HG02970 (cell line): ENCODE measurements at regions not wholly inside any gene's neighbourhood (a gene's known extent, or its start where the extent isn't known, plus 50 kb on each side); places are given as distances from the start of the nearest gene placed in this dataset.

Source experiments
- ATAC-seq: cut with Tn5 transposase; IDR thresholded peaks from one replicate; pipeline ENCODE4 v1.9.1; 2021; ENCODE audit warnings: mild to moderate bottlenecking, moderate library complexity, moderate number of reproducible peaks; ENCODE audit not compliant: unreplicated experiment, low FRiP score

GRCh38 chr12:60027266-60027665 is 431.4 kb downstream of the SLC16A7 start:
- ATAC-seq = no peak

- ATAC-seq = no peak
Measured at GRCh38 chr12:60034147-60034546, 438.3 kb downstream of the SLC16A7 start.

- no peak for ATAC-seq
Measured at GRCh38 chr12:60035835-60036234, 440.0 kb downstream of the SLC16A7 start.

- no peak for ATAC-seq
Measured at GRCh38 chr12:60042835-60043234, 447.0 kb downstream of the SLC16A7 start.

- ATAC-seq = no peak
Measured at GRCh38 chr12:60043236-60043635, 447.4 kb downstream of the SLC16A7 start.

- no peak for ATAC-seq
Measured at GRCh38 chr12:60052483-60052882, 456.7 kb downstream of the SLC16A7 start.

GRCh38 chr12:60059180-60059579 is 463.4 kb downstream of the SLC16A7 start:
- no peak for ATAC-seq

- no peak for ATAC-seq
Measured at GRCh38 chr12:60066655-60067054, 470.8 kb downstream of the SLC16A7 start.

- ATAC-seq = no peak
Measured at GRCh38 chr12:60070552-60070951, 474.7 kb downstream of the SLC16A7 start.

- ATAC-seq = no peak
Measured at GRCh38 chr12:60071759-60072191, 475.9 kb downstream of the SLC16A7 start.

GRCh38 chr12:60072911-60073310 is 477.1 kb downstream of the SLC16A7 start:
- ATAC-seq = no peak

- ATAC-seq = no peak
Measured at GRCh38 chr12:60075091-60075490, 479.3 kb downstream of the SLC16A7 start.

GRCh38 chr12:60078026-60078425 is 482.2 kb downstream of the SLC16A7 start:
- no peak for ATAC-seq

GRCh38 chr12:60093428-60093827 is 497.6 kb downstream of the SLC16A7 start:
- ATAC-seq = no peak

GRCh38 chr12:60094436-60094835 is 498.6 kb downstream of the SLC16A7 start:
- ATAC-seq = no peak

GRCh38 chr12:60096727-60097126 is 500.9 kb downstream of the SLC16A7 start:
- no peak for ATAC-seq

- ATAC-seq = no peak
Measured at GRCh38 chr12:60100160-60100559, 504.3 kb downstream of the SLC16A7 start.

GRCh38 chr12:60100852-60101251 is 505.0 kb downstream of the SLC16A7 start:
- no peak for ATAC-seq

- ATAC-seq = no peak
Measured at GRCh38 chr12:60101715-60102114, 505.9 kb downstream of the SLC16A7 start.

GRCh38 chr12:60106214-60106613 is 510.4 kb downstream of the SLC16A7 start:
- ATAC-seq = no peak

- no peak for ATAC-seq
Measured at GRCh38 chr12:60107992-60108391, 512.2 kb downstream of the SLC16A7 start.

- ATAC-seq = no peak
Measured at GRCh38 chr12:60112063-60112462, 516.2 kb downstream of the SLC16A7 start.

GRCh38 chr12:60112763-60113162 is 516.9 kb downstream of the SLC16A7 start:
- ATAC-seq = no peak
